CD4-positive, alpha-beta T cell (primary cell): ENCODE measurements at regions not wholly inside any gene's neighbourhood (a gene's known extent, or its start where the extent isn't known, plus 50 kb on each side); places are given as distances from the start of the nearest gene placed in this dataset.

Source experiments
- ATAC-seq: fragments of 200-7000 bp; cut with Tn5 transposase; one replicate; pipeline ENCODE4 v1.10.0; 2022; ENCODE audit warnings: mild to moderate bottlenecking; ENCODE audit not compliant: poor library complexity
- CTCF ChIA-PET: fragments of 350-600 bp; sonication (Branson Sonifier 250); formaldehyde crosslinking; loops from one replicate; lab custom pipeline; 2021; ENCODE audit warnings: antibody characterized with exemption, inconsistent platforms; lab: Charles Lee
- POLR2A ChIA-PET: fragments of 350-600 bp; sonication (Branson Sonifier 250); formaldehyde crosslinking; loops from one replicate; lab custom pipeline; 2021; ENCODE audit warnings: antibody characterized with exemption, inconsistent platforms; lab: Charles Lee
- DNase-seq, 14 experiments: peaks; one replicate each; pipeline ENCODE4 v3.0.0-alpha.2; 2013 to 2020; ENCODE audit warnings: mixed read lengths in 2 of 14
- H3K27ac ChIP-seq, 2 donors: one replicate each; pipeline versions ENCODE4 v1.5.1 to v1.7.0; 2013; ENCODE audit warnings: low read length in 2 of 2, low read depth in 1 of 2, mild to moderate bottlenecking in 1 of 2
- H3K27me3 ChIP-seq, 2 experiments: 1 replicate in 1 of 2; 2 replicates in 1 of 2; pipeline versions ENCODE4 v1.6.1 to v1.7.0; 2013; ENCODE audit warnings: low read length in 2 of 2, control low read depth in 1 of 2, mild to moderate bottlenecking in 1 of 2, moderate library complexity in 1 of 2; ENCODE audit not compliant: insufficient read depth in 2 of 2, control insufficient read depth in 1 of 2
- H3K36me3 ChIP-seq: one replicate; pipeline ENCODE4 v1.6.1; 2013; ENCODE audit warnings: low read length, control low read depth; ENCODE audit not compliant: insufficient read depth
- H3K4me1 ChIP-seq: one replicate; pipeline ENCODE4 v1.6.1; 2013; ENCODE audit warnings: low read length, control low read depth; ENCODE audit not compliant: insufficient read depth
- H3K4me3 ChIP-seq: one replicate; pipeline ENCODE4 v1.5.1; 2013; ENCODE audit warnings: mild to moderate bottlenecking, low read length, moderate library complexity
- H3K9me3 ChIP-seq, 2 experiments: 1 replicate in 1 of 2; 2 replicates in 1 of 2; pipeline versions ENCODE4 v1.6.1 to v1.7.0; 2013; ENCODE audit warnings: low read length in 2 of 2, mild to moderate bottlenecking in 2 of 2, control low read depth in 1 of 2, moderate library complexity in 1 of 2; ENCODE audit not compliant: control insufficient read depth in 1 of 2, insufficient read depth in 1 of 2
- H3K27ac Mint-ChIP-seq: one replicate; pipeline ENCODE4 v1.8.0; 2020; ENCODE audit warnings: mixed read lengths
- H3K27me3 Mint-ChIP-seq: one replicate; pipeline ENCODE4 v1.8.0; 2021; ENCODE audit warnings: mixed read lengths
- H3K36me3 Mint-ChIP-seq: one replicate; pipeline ENCODE4 v1.8.0; 2021; ENCODE audit warnings: low read depth, mixed read lengths
- H3K4me1 Mint-ChIP-seq: one replicate; pipeline ENCODE4 v1.8.0; 2021; ENCODE audit warnings: low read depth, mixed read lengths
- H3K4me3 Mint-ChIP-seq: one replicate; pipeline ENCODE4 v1.8.0; 2020; ENCODE audit warnings: mild to moderate bottlenecking, mixed read lengths
- H3K9me3 Mint-ChIP-seq: one replicate; pipeline ENCODE4 v1.8.0; 2020; ENCODE audit warnings: mixed read lengths
- intact Hi-C, 2 experiments: fragments of 100-400 bp; cut with DNase I in 1 of 2; cut with micrococcal nuclease in 1 of 2; formaldehyde crosslinking; loops; one replicate each; pipeline versions ENCODE4 v1.15.1 to v1.9.0; 2023 to 2025; cut with DNase I, micrococcal nuclease
- TF ChIP-seq, protein P1 (sequence below): fragments of 200-600 bp; IDR thresholded peaks from one replicate; pipeline ENCODE4 v1.8.0; 2022; ENCODE audit warnings: antibody characterized with exemption, mild to moderate bottlenecking

DNA sequence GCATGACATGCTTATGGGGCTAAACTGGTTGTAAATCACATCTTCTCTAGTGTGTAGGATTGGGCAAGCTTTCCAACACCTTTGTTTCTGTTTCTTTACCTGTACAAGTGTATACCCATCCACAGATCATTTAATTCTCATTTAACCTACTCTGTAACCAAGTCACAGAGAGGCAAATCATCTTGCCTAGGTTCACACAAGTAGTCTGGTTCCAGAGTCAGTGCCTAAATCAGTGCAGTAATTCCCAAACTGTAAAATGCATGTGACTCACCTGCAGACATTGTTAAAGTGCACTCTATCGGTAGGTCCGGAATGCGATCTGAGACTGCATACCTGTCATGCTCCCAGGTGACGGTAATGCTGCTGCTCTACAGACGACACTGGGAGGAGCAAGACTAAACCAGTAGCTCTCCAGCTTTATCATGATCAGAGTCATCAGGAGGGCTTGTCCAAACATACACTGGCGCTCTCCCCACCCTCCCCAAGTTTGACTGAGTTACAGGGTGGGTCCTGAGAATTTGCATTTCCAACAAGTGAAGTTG, 107.9 kb upstream of the FREM1 start:
- H3K4me3 Mint-ChIP-seq: no peak overlapping the region
- Histone ChIP-seq H3K27ac (no peak overlapping the region), H3K27me3 (no peaks in the 10 kb centered on the region), H3K4me1 (no peaks in the 10 kb centered on the region), H3K4me3 (no peak overlapping the region), H3K36me3 (no peaks in the 10 kb centered on the region), H3K9me3 (no peaks in the 10 kb centered on the region)
- no peak overlapping the region for H3K27ac Mint-ChIP-seq
- intact Hi-C loops: no loop called here
- H3K4me1 Mint-ChIP-seq: no peaks in the 10 kb centered on the region
- DNase-seq (no peak), ATAC-seq (no peak)
- H3K36me3 Mint-ChIP-seq: no peaks in the 10 kb centered on the region
- ChIA-PET CTCF (no interaction called here), POLR2A (no interaction called here)
- no peaks in the 10 kb centered on the region for H3K9me3 Mint-ChIP-seq
- TF ChIP-seq, protein P1, sequence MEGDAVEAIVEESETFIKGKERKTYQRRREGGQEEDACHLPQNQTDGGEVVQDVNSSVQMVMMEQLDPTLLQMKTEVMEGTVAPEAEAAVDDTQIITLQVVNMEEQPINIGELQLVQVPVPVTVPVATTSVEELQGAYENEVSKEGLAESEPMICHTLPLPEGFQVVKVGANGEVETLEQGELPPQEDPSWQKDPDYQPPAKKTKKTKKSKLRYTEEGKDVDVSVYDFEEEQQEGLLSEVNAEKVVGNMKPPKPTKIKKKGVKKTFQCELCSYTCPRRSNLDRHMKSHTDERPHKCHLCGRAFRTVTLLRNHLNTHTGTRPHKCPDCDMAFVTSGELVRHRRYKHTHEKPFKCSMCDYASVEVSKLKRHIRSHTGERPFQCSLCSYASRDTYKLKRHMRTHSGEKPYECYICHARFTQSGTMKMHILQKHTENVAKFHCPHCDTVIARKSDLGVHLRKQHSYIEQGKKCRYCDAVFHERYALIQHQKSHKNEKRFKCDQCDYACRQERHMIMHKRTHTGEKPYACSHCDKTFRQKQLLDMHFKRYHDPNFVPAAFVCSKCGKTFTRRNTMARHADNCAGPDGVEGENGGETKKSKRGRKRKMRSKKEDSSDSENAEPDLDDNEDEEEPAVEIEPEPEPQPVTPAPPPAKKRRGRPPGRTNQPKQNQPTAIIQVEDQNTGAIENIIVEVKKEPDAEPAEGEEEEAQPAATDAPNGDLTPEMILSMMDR: no peak
- H3K27me3 Mint-ChIP-seq: no peaks in the 10 kb centered on the region

DNA sequence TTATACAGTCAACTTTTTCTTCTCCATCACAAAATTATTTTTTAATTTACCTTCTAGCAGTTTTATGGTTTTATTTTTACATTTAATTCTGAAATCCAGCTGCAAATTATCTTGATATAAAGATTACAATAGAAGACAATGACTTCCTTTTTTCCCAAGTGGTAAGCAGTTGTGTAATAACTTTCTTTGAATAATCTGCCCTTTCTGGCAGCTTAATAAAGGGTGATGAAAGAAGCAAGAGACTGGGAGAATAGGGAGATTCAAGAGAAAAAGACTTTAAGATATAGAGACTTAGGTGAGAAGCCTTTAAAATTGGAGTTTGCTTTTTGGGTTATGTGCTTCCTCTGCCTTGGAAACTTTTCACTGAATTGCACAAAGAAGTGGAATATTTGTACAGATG, 100.4 kb upstream of the FREM1 start:
- Histone ChIP-seq H3K27me3 (no peaks in the 10 kb centered on the region), H3K9me3 (no peaks in the 10 kb centered on the region), H3K4me1 (no peaks in the 10 kb centered on the region), H3K27ac (no peak overlapping the region), H3K36me3 (no peaks in the 10 kb centered on the region), H3K4me3 (no peak overlapping the region)
- no peaks in the 10 kb centered on the region for H3K4me1 Mint-ChIP-seq
- intact Hi-C loops: no loop called here
- no peaks in the 10 kb centered on the region for H3K36me3 Mint-ChIP-seq
- no peaks in the 10 kb centered on the region for H3K27me3 Mint-ChIP-seq
- DNase-seq: no peak
- no peak for ATAC-seq
- TF ChIP-seq, protein P1: no peak
- H3K9me3 Mint-ChIP-seq: no peaks in the 10 kb centered on the region
- ChIA-PET POLR2A (no interaction called here), CTCF (no interaction called here)
- no peak overlapping the region for H3K27ac Mint-ChIP-seq
- no peak overlapping the region for H3K4me3 Mint-ChIP-seq

DNA sequence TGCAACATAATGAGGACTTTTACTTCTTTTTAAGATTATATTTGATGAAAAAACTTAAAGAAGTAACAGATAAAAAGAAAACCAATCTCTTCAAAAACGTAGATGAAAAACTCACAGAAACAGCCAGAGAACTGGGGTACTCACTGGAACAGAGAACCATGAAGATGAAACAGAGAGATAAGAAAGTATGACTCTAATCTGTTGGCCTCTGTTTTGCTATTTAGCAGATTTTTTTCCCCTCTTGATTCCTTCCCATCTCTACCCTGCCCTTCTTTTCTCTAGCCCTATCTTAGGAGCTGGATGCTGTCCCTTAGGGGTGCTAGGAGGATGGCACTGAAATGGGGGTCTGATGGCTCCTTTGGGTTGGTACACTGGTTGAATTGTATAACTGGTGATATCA, 97.5 kb upstream of the FREM1 start:
- ATAC-seq: no peak
- POLR2A ChIA-PET: no interaction called here
- TF ChIP-seq, protein P1: no peak

More for the DNA sequence above, 97.5 kb upstream of the FREM1 start:
- intact Hi-C loops: no loop called here
- no peak overlapping the region for H3K4me3 Mint-ChIP-seq
- no peaks in the 10 kb centered on the region for H3K4me1 Mint-ChIP-seq
- peaks cover 5% of the 10 kb centered on the region for H3K27me3 Mint-ChIP-seq
- no peaks in the 10 kb centered on the region for H3K36me3 ChIP-seq
- no peaks in the 10 kb centered on the region for H3K9me3 Mint-ChIP-seq
- no peaks in the 10 kb centered on the region for H3K9me3 ChIP-seq
- no peak overlapping the region for H3K27ac Mint-ChIP-seq
- no peaks in the 10 kb centered on the region for H3K27me3 ChIP-seq
- no peak for DNase-seq
- H3K27ac ChIP-seq: no peak overlapping the region
- no peak overlapping the region for H3K4me3 ChIP-seq
- no peaks in the 10 kb centered on the region for H3K36me3 Mint-ChIP-seq
- no peaks in the 10 kb centered on the region for H3K4me1 ChIP-seq
- CTCF ChIA-PET: no interaction called here
